H1 (cell line): ENCODE measurements at regions not wholly inside any gene's neighbourhood (a gene's known extent, or its start where the extent isn't known, plus 50 kb on each side); places are given as distances from the start of the nearest gene placed in this dataset.

Source experiments
- BCL11A ChIP-seq, 2 experiments: IDR thresholded peaks; one replicate each; pipeline ENCODE4 v1.6.1; 2011; ENCODE audit warnings: low read depth in 2 of 2, low read length in 2 of 2, mild to moderate bottlenecking in 2 of 2
- CBX5 ChIP-seq: fragments of 300-800, 300-1000 bp; sonication (generic); IDR thresholded peaks from 2 replicates; pipeline ENCODE4 v1.7.1; 2016; ENCODE audit warnings: antibody characterized with exemption, low read length, low read depth
- CREB1 ChIP-seq: IDR thresholded peaks from 2 replicates; pipeline ENCODE4 v1.6.1; 2012; ENCODE audit warnings: inconsistent platforms
- EP300 ChIP-seq, 2 experiments: IDR thresholded peaks; 1 replicate in 1 of 2; 2 replicates in 1 of 2; pipeline ENCODE4 v1.6.1; 2011 to 2012; ENCODE audit warnings: low read depth in 2 of 2, low read length in 2 of 2, mild to moderate bottlenecking in 2 of 2, borderline replicate concordance in 1 of 2, inconsistent platforms in 1 of 2, moderate library complexity in 1 of 2
- GTF2F1 ChIP-seq: IDR thresholded peaks from 2 replicates; pipeline ENCODE4 v1.6.1; 2012; ENCODE audit warnings: low read depth, low read length, improper control_type of control experiment, borderline replicate concordance
- KDM4A ChIP-seq: IDR thresholded peaks from one replicate; pipeline ENCODE4 v1.7.1; 2012; ENCODE audit warnings: low read depth, mild to moderate bottlenecking, moderate library complexity, low read length, inconsistent platforms; ENCODE audit not compliant: severe bottlenecking
- RXRA ChIP-seq: IDR thresholded peaks from 2 replicates; pipeline ENCODE4 v1.6.1; 2011; ENCODE audit warnings: low read depth, mild to moderate bottlenecking, low read length, moderate library complexity; ENCODE audit not compliant: insufficient read depth
- TEAD4 ChIP-seq: IDR thresholded peaks from 2 replicates; pipeline ENCODE4 v1.6.1; 2012; ENCODE audit warnings: low read depth, low read length, inconsistent platforms, mixed read lengths
- TF ChIP-seq, protein P1 (sequence below): IDR thresholded peaks from 2 replicates; pipeline ENCODE4 v1.6.1; 2012; ENCODE audit warnings: inconsistent platforms

DNA sequence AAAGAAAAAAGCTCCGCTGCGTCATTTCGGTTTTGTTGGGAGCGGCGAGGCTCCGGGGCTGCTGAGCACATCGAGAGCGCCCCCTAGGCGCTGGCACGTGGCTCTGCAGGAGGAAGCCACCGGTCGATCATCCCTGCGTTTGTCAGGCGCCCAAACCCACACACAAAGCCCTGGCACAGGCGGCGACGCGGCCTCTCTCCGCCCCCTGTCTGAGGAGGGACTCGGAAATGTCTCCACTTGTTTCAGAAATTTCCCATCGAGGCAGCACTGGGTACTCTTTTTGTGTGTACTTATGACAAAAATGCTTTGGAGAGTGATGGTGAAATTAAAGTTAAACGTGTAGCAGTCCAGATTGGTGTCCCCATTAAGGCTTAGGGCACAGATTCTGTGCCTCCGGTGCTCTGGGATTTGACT is 407.3 kb upstream of the ONECUT1 start (continued):
- TF ChIP-seq KDM4A: no peak
- peak; percentile 95 for TF ChIP-seq TEAD4
- TF ChIP-seq BCL11A (IDR thresholded peaks at IDR 0.05; ENCODE audit: low read depth in 2 of 2, low read length in 2 of 2): no peak
- peak; percentile 73 for TF ChIP-seq CREB1
- TF ChIP-seq EP300 (IDR thresholded peaks at IDR 0.05; ENCODE audit: borderline replicate concordance in 1 of 2, low read depth in 2 of 2, low read length in 2 of 2): no peak
- no peak for TF ChIP-seq CBX5
- TF ChIP-seq, protein P1, sequence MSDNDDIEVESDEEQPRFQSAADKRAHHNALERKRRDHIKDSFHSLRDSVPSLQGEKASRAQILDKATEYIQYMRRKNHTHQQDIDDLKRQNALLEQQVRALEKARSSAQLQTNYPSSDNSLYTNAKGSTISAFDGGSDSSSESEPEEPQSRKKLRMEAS: peak; percentile 89
- no peak for TF ChIP-seq RXRA
- peak; percentile 36; the same call in 1 of the 2 replicates for TF ChIP-seq GTF2F1
